Lower leg skin (tissue), 4 donors: ENCODE measurements at regions not wholly inside any gene's neighbourhood (a gene's known extent, or its start where the extent isn't known, plus 50 kb on each side); places are given as distances from the start of the nearest gene placed in this dataset.

Source experiments
- DNase-seq, 2 donors: peaks; one replicate each; pipeline ENCODE4 v3.0.0-alpha.2; 2019; ENCODE audit warnings: low spot score in 2 of 2
- H3K4me3 ChIP-seq: fragments of 200-600 bp; sonication (generic); 2 replicates; pipeline ENCODE4 v1.5.1; 2017; ENCODE audit warnings: mild to moderate bottlenecking, low read depth; ENCODE audit not compliant: poor library complexity, severe bottlenecking
- POLR2A ChIP-seq, 2 donors: fragments of 450-650 bp; IDR thresholded peaks; one replicate each; pipeline ENCODE4 v1.6.1; 2016 to 2017; ENCODE audit warnings: antibody characterized with exemption in 2 of 2, mild to moderate bottlenecking in 1 of 2, moderate library complexity in 1 of 2
- WGBS, 2 donors: methylation state at CpG; one replicate each; pipeline ENCODE4 v1.1.5; 2018; 5-methylcytosine and 5-hydroxymethylcytosine counted together
- intact Hi-C: fragments of 100-400 bp; cut with DNase I; formaldehyde crosslinking; loops from one replicate; pipeline ENCODE4 v1.15.0; 2023; ENCODE audit warnings: low total_unique reads
- TF ChIP-seq, protein P1 (sequence below), 3 donors: fragments of 450-650 bp; IDR thresholded peaks; one replicate each; pipeline ENCODE4 v1.5.1; 2016; ENCODE audit warnings: antibody characterized with exemption in 3 of 3, mild to moderate bottlenecking in 3 of 3, moderate library complexity in 2 of 3

DNA sequence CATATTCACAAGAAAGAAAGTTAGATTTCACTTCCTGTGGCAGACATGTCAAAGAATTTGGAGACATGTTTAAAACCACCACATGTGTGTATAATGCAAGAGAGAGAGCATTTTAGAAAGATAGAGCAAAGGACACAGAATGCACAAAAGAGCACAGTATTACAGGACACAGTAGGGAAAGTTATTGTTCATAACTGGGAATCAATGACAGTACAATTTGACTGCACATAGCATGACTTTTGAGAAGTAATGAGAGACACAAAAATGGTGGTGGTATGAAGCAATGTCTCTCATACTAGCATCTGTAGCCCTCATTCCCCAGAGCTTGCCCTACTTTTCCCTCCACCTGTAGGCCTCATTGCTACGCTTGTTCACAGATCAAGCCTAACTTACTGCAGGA lies 499.2 kb downstream of the PTPRC start:
- no peak overlapping the region for H3K4me3 ChIP-seq
- DNase-seq: no peak
- 89 to 100% methylated on average over 1 of the region's 1 CpG for WGBS, 2 donors
- intact Hi-C loops: no loop called here
- TF ChIP-seq, protein P1, sequence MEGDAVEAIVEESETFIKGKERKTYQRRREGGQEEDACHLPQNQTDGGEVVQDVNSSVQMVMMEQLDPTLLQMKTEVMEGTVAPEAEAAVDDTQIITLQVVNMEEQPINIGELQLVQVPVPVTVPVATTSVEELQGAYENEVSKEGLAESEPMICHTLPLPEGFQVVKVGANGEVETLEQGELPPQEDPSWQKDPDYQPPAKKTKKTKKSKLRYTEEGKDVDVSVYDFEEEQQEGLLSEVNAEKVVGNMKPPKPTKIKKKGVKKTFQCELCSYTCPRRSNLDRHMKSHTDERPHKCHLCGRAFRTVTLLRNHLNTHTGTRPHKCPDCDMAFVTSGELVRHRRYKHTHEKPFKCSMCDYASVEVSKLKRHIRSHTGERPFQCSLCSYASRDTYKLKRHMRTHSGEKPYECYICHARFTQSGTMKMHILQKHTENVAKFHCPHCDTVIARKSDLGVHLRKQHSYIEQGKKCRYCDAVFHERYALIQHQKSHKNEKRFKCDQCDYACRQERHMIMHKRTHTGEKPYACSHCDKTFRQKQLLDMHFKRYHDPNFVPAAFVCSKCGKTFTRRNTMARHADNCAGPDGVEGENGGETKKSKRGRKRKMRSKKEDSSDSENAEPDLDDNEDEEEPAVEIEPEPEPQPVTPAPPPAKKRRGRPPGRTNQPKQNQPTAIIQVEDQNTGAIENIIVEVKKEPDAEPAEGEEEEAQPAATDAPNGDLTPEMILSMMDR (IDR thresholded peaks at IDR 0.05): no peak
- no peak for TF ChIP-seq POLR2A (IDR thresholded peaks at IDR 0.05)

DNA sequence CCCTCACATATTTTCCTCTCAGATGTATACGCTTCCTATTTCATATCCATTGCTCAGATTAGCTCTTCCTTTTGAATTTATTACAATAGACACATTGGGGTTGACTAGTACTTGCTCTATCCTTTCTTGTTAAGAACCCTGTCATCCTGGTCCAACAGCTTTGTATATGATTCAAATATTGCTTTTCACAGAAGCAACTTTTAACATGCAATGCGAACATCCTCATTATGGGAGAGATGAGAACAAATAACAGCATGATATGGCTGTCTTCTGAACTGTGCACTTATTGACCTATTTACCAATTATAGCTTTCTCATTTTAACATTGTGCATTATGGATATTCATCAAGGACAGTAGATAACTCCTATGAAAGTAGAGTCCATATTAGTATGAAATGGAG lies 510.8 kb downstream of the PTPRC start:
- H3K4me3 ChIP-seq: no peak overlapping the region
- no peak for DNase-seq
- WGBS, 2 donors: 89 to 93% methylated on average over 2 of the region's 2 CpGs
- intact Hi-C loops: no loop called here
- TF ChIP-seq POLR2A (IDR thresholded peaks at IDR 0.05): no peak
- TF ChIP-seq, protein P1 (IDR thresholded peaks at IDR 0.05): no peak

DNA sequence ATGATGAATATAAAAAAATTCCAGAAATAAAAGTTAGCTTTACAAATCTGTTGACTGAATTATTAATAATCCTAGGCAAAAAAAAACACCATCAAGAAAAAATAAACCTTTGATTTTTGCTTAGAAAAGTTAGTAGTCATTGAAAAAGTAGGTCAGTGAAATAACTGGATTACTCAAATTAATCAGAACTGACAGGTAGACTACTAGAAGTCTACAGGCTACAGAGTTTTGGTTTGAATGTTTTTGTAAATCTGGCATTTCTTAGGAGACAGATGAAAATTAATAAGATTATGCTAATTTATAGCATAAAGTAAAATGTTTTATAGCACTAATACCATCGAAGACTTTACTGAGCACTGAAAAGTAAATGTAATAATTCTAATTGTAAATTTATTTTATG lies 511.9 kb downstream of the PTPRC start:
- no peak for TF ChIP-seq POLR2A (IDR thresholded peaks at IDR 0.05)
- TF ChIP-seq, protein P1 (IDR thresholded peaks at IDR 0.05): no peak
- no peak overlapping the region for H3K4me3 ChIP-seq
- DNase-seq: no peak
- intact Hi-C loops: no loop called here
- 63 to 73% methylated on average over 1 of the region's 1 CpG for WGBS, 2 donors

DNA sequence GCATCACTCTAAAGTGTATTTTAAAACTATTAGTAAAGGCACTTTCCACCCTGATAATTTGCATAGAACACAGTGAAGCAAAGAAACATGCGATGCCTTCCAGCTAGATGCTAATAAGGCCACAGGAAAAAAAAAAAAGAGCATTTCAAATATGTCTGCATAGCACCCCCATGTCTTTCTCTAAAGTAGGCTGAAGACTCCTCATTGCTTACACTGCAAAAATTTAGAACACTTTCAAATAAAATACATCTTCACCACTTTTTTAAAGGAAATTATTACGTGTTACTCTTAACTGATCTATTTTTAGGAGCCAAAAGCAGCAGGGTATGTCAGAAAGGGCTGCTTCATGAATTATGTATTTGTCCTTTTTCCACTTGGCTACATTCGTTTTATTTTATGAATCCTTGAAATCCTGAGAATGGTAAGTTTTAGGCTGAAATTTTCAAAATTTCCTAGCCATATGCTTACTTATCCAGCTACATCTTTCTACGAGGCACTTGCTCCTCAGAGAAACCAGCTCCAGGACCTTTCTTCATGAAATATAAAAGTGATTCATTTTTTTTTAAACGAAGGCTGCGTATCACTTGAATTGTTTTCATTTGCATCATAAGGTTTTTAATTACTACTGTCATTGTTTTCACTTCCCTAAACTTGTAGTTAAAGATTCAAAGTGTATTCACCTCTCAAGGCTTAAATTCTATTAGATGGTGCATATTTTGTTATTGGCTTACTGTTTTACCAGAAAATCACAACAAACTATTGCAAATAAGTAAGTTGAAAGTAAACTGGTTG lies 513.0 kb downstream of the PTPRC start:
- intact Hi-C loops: no loop called here
- 61 to 62% methylated on average over 6 of the region's 6 CpGs for WGBS, 2 donors

DNA sequence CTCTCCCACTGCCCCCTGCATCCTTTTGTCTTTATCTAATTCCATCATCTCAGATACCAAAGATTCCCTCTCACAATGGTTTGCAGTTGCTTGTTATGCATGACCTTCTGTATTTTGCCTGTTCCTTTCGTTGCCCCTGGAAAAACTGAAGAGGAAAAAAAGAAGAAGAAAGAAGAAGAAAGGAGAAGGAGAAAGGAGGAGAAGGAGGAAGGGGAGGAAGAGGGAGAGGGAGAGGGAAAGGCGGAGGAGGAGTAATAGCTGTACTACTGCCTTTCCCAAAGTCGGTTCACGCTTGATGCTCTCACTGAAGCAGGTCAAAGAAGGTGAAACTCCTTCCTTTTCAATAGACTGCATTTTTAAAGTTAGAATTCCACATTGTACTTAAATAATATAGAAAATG lies 513.8 kb downstream of the PTPRC start:
- H3K4me3 ChIP-seq: no peak overlapping the region
- DNase-seq: no peak
- TF ChIP-seq, protein P1 (IDR thresholded peaks at IDR 0.05): no peak
- no peak for TF ChIP-seq POLR2A (IDR thresholded peaks at IDR 0.05)
- intact Hi-C loops: no loop called here
- WGBS, 2 donors: 76 to 77% methylated on average over 4 of the region's 4 CpGs

More for the DNA sequence above, 513.0 kb downstream of the PTPRC start:
- no peak overlapping the region for H3K4me3 ChIP-seq
- TF ChIP-seq POLR2A (IDR thresholded peaks at IDR 0.05): no peak
- TF ChIP-seq, protein P1 (IDR thresholded peaks at IDR 0.05): no peak
- DNase-seq: no peak
